ENCODE measurements at regions not wholly inside any gene's neighbourhood (a gene's known extent, or its start where the extent isn't known, plus 50 kb on each side); places are given as distances from the start of the nearest gene placed in this dataset.

DNA sequence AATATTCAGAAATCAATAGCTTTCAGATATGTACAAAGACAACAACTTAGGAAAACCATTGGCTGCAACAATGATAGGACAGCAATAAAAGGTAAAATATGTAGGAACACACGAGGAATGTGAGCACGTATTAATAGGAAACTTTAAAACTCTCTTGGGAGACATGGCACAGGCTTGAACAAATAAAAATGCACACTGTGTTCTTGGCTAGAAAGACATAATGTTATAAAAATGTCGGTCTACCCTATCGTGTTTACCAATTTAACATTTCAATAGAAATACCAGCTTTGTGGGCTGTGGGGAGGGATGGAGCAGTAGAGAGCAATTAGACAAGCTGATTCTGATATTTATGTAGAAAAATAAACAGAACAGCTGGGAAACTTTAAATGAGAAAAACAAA is 69.0 kb upstream of the FAM9B start:
- ChIA-PET POLR2A (ENCODE audit: partially characterized antibody) (no interaction called here), CTCF (ENCODE audit: partially characterized antibody) (interaction anchor here (1.7 kb wide), 1 partner anchor 15 kb away, joined by 3 read pairs; no protein-coding TSS in a partner anchor)
- H3K23me2 ChIP-seq (ENCODE audit: low read depth, low read length), result no peaks in the 10 kb centered on the region
- H3K14ac ChIP-seq (ENCODE audit: insufficient read length), result no peak overlapping the region
- 87% methylated on average over 4 of the region's 4 CpGs; no CpG with 5 or more reads in 1 of the 2 experiments for WGBS, 2 experiments (ENCODE audit: extremely low coverage in 1 of 2, insufficient coverage in 1 of 2, insufficient read length in 1 of 2, insufficient replicate concordance in 2 of 2, low coverage in 1 of 2, low lambda C conversion rate in 2 of 2, missing lambda C conversion rate in 1 of 2)
- no peaks in the 10 kb centered on the region for H3K4me1 ChIP-seq (replicated peaks in 1 of 4; ENCODE audit: control insufficient read depth in 3 of 4, insufficient read depth in 4 of 4, low read length in 3 of 4)
- no peak overlapping the region for H3K9ac ChIP-seq (replicated peaks in 1 of 4; ENCODE audit: extremely low read depth in 1 of 4, low read depth in 3 of 4, low read length in 3 of 4)
- no peak overlapping the region for H3K4ac ChIP-seq (replicated peaks; ENCODE audit: insufficient read length, low read depth, low read length)
- H3K36me3 ChIP-seq (ENCODE audit: control insufficient read depth in 2 of 4, insufficient read depth in 4 of 4, low read length in 3 of 4), result no peaks in the 10 kb centered on the region
- H3K4me3 ChIP-seq (ENCODE audit: extremely low read depth in 1 of 4, insufficient read depth in 2 of 4, low read depth in 3 of 4, low read length in 4 of 4), result no peak overlapping the region
- H3K79me2 ChIP-seq (ENCODE audit: control insufficient read depth in 1 of 2, insufficient read depth in 2 of 2, low read length in 2 of 2), result no peaks in the 10 kb centered on the region
- H2BK120ac ChIP-seq (replicated peaks; ENCODE audit: low read depth, low read length), result no peak overlapping the region
- H2AFZ ChIP-seq (ENCODE audit: low read length), result no peak overlapping the region
- TF ChIP-seq ATF3 (IDR thresholded peaks at IDR 0.05; ENCODE audit: insufficient read depth, low read depth, low read length), result no peak
- H4K8ac ChIP-seq (ENCODE audit: extremely low read depth, insufficient read depth, low read length), result no peak overlapping the region
- H2BK20ac ChIP-seq (ENCODE audit: low read length), result no peak overlapping the region
- H3K27ac ChIP-seq (ENCODE audit: low read depth, low read length), result no peak overlapping the region
- no peak overlapping the region for H3K23ac ChIP-seq (ENCODE audit: insufficient read length)
- H3K27me3 ChIP-seq (replicated peaks in 1 of 4; ENCODE audit: control insufficient read depth in 3 of 4, extremely low read depth in 1 of 4, insufficient read depth in 3 of 4, low read length in 3 of 4), result no peaks in the 10 kb centered on the region
- no peak overlapping the region for H4K91ac ChIP-seq (replicated peaks; ENCODE audit: insufficient read length, low read length)
- no peaks in the 10 kb centered on the region for H3K9me3 ChIP-seq (ENCODE audit: insufficient read depth in 2 of 2, low read depth in 1 of 2, low read length in 1 of 2)
- H3K4me2 ChIP-seq (ENCODE audit: insufficient read depth in 1 of 2, low read depth in 2 of 2, low read length in 2 of 2), result no peak overlapping the region
- no peaks in the 10 kb centered on the region for H3K79me1 ChIP-seq (ENCODE audit: low read depth, low read length)
- H2BK15ac ChIP-seq (ENCODE audit: low read length), result no peak overlapping the region
- H2AK5ac ChIP-seq (ENCODE audit: low read depth, low read length), result no peak overlapping the region
- H2BK12ac ChIP-seq (ENCODE audit: low read depth, low read length), result no peak overlapping the region
- H3K18ac ChIP-seq (ENCODE audit: extremely low read depth, low read length), result no peak overlapping the region
- DNase-seq (ENCODE audit: low read depth in 1 of 2, low spot score in 2 of 2), result no peak
- H4K20me1 ChIP-seq (replicated peaks in 1 of 2; ENCODE audit: control insufficient read depth in 1 of 2, insufficient read depth in 2 of 2, low read length in 2 of 2), result no peaks in the 10 kb centered on the region
- H2BK5ac ChIP-seq (ENCODE audit: low read depth, low read length), result no peak overlapping the region
- no peak overlapping the region for H3K56ac ChIP-seq (replicated peaks; ENCODE audit: insufficient read length, low read depth, low read length)
- H4K5ac ChIP-seq (ENCODE audit: insufficient read length, low read depth, low read length), result no peak overlapping the region
- no peak for FAIRE-seq
